Rectal smooth muscle tissue (tissue), 1 donor: ENCODE measurements at regions not wholly inside any gene's neighbourhood (a gene's known extent, or its start where the extent isn't known, plus 50 kb on each side); places are given as distances from the start of the nearest gene placed in this dataset.
"Not testable (repeated sequence)": the region's sequence is repeated elsewhere in the genome, so short reads cannot be mapped to it uniquely, and the experiment has no call there.

Experiments
- H3K27ac ChIP-seq: one replicate; pipeline ENCODE4 v1.7.0; 2013; ENCODE audit warnings: low read depth, low read length, inconsistent platforms
- H3K27me3 ChIP-seq: one replicate; pipeline ENCODE4 v1.7.0; 2013; ENCODE audit warnings: low read length; ENCODE audit not compliant: control insufficient read depth, insufficient read depth
- H3K36me3 ChIP-seq: one replicate; pipeline ENCODE4 v1.7.0; 2013; ENCODE audit warnings: low read length; ENCODE audit not compliant: control insufficient read depth, insufficient read depth
- H3K4me1 ChIP-seq: one replicate; pipeline ENCODE4 v1.7.0; 2013; ENCODE audit warnings: low read length; ENCODE audit not compliant: control insufficient read depth, insufficient read depth
- H3K4me3 ChIP-seq: one replicate; pipeline ENCODE4 v1.7.0; 2013; ENCODE audit warnings: low read length
- H3K9ac ChIP-seq: one replicate; pipeline ENCODE4 v1.7.0; 2013; ENCODE audit warnings: low read length

- Histone ChIP-seq H3K27ac (no peak overlapping the region), H3K36me3 (no peaks in the 10 kb centered on the region), H3K9ac (no peak overlapping the region), H3K4me1 (no peaks in the 10 kb centered on the region), H3K4me3 (no peak overlapping the region), H3K27me3 (no peaks in the 10 kb centered on the region)
Observed at GRCh38 chr10:56181607-56182006, 179.5 kb downstream of the ZWINT start.

DNA sequence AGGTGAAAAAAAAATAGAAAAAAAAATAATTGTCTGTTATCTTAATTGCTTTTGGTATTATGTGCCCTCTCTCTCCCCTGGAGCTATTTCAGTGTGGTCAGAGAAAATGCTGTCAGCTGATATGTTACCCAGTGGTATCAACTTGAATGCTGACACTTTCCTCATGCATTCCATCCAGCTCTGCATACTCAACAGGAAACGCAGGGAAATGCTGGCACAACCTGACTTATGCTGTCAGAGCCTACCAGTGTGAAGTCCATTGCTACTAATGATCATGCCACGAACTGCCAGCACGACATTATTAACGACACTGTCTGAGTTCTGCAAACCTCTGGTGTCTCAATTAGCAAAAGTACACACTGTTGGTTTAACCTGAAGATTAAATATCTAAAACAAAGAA lies 182.8 kb downstream of the ZWINT start:
- Histone ChIP-seq H3K27ac (no peak overlapping the region), H3K9ac (no peak overlapping the region), H3K4me1 (no peaks in the 10 kb centered on the region), H3K36me3 (no peaks in the 10 kb centered on the region), H3K4me3 (no peak overlapping the region), H3K27me3 (no peaks in the 10 kb centered on the region)

- not testable (repeated sequence) for H3K4me1 ChIP-seq, H3K36me3 ChIP-seq, H3K27me3 ChIP-seq, H3K4me3 ChIP-seq, H3K9ac ChIP-seq, H3K27ac ChIP-seq
Observed at GRCh38 chr10:56155091-56155513, 206.0 kb downstream of the ZWINT start.

GRCh38 chr10:56146806-56147205 lies 214.3 kb downstream of the ZWINT start:
- H3K27ac ChIP-seq: no peak overlapping the region
- no peaks in the 10 kb centered on the region for H3K27me3 ChIP-seq
- H3K36me3 ChIP-seq: no peaks in the 10 kb centered on the region
- H3K4me3 ChIP-seq: no peak overlapping the region
- H3K4me1 ChIP-seq: no peaks in the 10 kb centered on the region
- no peak overlapping the region for H3K9ac ChIP-seq

GRCh38 chr10:56142092-56142728 lies 218.8 kb downstream of the ZWINT start:
- Histone ChIP-seq H3K36me3 (no peaks in the 10 kb centered on the region), H3K27me3 (no peaks in the 10 kb centered on the region), H3K4me3 (no peak overlapping the region), H3K4me1 (no peaks in the 10 kb centered on the region), H3K9ac (no peak overlapping the region), H3K27ac (no peak overlapping the region)

DNA sequence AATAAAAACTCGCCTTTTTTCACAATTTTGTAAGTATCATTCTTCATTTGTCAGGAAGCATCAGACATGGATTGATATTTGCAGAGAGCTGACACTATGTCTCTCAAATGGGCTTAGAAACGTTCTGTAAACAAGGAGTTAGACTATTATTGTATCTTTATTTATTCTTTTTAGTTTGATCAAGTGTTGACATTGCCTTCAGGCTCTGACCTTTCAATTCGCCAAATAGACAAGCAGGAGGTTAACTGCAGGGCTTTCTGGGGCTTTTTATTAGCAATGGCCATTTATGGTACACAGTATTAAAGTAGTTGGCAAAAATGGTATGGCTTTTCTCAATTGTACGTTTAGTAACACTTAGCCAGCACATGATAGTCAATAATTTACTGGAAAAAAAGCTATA lies 221.7 kb downstream of the ZWINT start:
- Histone ChIP-seq H3K4me3 (no peak overlapping the region), H3K27ac (no peak overlapping the region), H3K4me1 (no peaks in the 10 kb centered on the region), H3K27me3 (no peaks in the 10 kb centered on the region), H3K9ac (no peak overlapping the region), H3K36me3 (no peaks in the 10 kb centered on the region)

DNA sequence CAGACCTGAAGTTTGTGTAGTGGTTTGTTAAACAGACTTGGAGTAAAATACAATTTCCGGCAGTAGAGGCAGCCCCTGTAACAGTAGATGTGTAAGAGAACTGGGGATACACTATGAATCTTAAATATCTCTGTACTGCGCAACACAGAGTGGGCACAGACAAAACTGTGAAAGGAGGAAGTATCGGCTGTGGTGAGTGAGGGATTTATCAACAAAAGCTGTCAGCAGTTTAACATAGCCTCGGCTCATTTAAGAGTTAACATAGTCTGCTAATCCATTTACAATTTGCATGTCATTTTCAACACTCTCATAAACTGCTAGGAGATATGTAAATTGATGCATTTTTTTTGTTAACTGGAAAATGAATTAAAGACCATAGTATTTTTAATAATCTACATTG lies 225.2 kb downstream of the ZWINT start:
- Histone ChIP-seq H3K4me3 (no peak overlapping the region), H3K9ac (no peak overlapping the region), H3K4me1 (no peaks in the 10 kb centered on the region), H3K36me3 (no peaks in the 10 kb centered on the region), H3K27me3 (no peaks in the 10 kb centered on the region), H3K27ac (no peak overlapping the region)

DNA sequence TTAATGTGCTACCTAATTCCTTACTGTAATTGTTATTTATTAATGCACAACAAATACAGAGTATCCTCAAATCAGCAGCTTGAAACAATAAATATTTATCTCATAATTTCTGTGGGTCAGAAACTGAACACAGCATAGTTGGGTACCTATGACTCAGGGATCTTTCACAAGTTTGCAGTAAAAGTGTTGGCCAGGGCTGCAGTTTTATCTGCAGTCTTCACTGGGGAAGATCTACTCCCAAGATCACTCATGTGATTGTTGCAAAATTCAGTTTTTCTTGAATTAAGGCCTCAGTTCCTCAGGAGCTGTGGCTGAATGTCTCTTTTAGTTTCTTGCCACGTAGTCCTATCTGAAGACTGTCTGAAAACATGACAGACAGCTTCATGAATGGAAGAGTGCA lies 237.8 kb downstream of the ZWINT start:
- Histone ChIP-seq H3K36me3 (no peaks in the 10 kb centered on the region), H3K27ac (no peak overlapping the region), H3K4me3 (no peak overlapping the region), H3K27me3 (no peaks in the 10 kb centered on the region), H3K9ac (no peak overlapping the region), H3K4me1 (no peaks in the 10 kb centered on the region)

- no peaks in the 10 kb centered on the region for H3K27me3 ChIP-seq
- H3K4me1 ChIP-seq: no peaks in the 10 kb centered on the region
- H3K9ac ChIP-seq: no peak overlapping the region
- H3K4me3 ChIP-seq: no peak overlapping the region
- H3K36me3 ChIP-seq: no peaks in the 10 kb centered on the region
- H3K27ac ChIP-seq: no peak overlapping the region
Observed at GRCh38 chr10:56116684-56117083, 244.4 kb downstream of the ZWINT start.

GRCh38 chr10:56109454-56109853 lies 251.6 kb downstream of the ZWINT start:
- no peak overlapping the region for H3K9ac ChIP-seq
- no peaks in the 10 kb centered on the region for H3K4me1 ChIP-seq
- H3K27ac ChIP-seq: no peak overlapping the region
- H3K36me3 ChIP-seq: no peaks in the 10 kb centered on the region
- no peaks in the 10 kb centered on the region for H3K27me3 ChIP-seq
- H3K4me3 ChIP-seq: no peak overlapping the region

DNA sequence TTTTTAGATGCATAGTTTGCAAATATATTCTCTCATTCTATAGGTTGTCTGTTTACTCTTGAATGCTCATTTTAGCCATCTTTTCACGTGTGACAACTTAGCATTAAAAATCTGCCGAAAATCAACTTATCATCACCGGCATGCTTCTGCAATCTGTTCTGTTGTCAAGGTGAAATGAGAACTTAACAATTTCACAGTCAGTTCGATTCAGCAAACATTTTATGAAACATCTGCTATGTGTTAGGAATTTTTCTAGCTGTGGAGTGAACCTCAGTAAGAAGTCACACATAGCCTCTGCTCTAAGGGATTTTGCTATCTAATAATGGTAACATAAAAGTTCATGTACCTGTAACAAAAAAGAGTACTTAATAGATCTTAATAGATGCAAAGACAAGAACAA lies 256.1 kb downstream of the ZWINT start:
- Histone ChIP-seq H3K9ac (no peak overlapping the region), H3K27ac (no peak overlapping the region), H3K36me3 (no peaks in the 10 kb centered on the region), H3K4me3 (no peak overlapping the region), H3K27me3 (no peaks in the 10 kb centered on the region), H3K4me1 (no peaks in the 10 kb centered on the region)

DNA sequence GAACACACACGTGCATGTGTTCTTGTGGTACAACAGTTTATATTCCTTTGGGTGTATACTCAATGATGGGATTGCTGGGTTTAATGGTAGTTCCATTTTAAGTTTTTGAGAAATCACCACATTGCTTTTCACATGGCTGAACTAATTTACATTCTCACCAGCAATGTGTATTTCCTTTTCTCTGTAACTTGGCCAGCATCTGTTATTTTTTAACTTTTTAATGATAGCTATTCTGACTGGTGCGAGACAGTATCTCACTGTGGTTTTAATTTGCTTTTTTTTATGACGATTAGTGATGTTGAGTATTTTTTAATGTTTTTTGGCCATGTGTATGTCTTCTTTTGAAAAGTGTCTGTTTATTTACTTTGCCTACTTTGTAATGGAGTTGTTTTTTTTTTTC lies 256.6 kb downstream of the ZWINT start:
- Histone ChIP-seq H3K36me3 (no peaks in the 10 kb centered on the region), H3K27me3 (no peaks in the 10 kb centered on the region), H3K27ac (no peak overlapping the region), H3K9ac (no peak overlapping the region), H3K4me3 (no peak overlapping the region), H3K4me1 (no peaks in the 10 kb centered on the region)

- Histone ChIP-seq H3K27ac (no peak overlapping the region), H3K4me1 (no peaks in the 10 kb centered on the region), H3K9ac (no peak overlapping the region), H3K27me3 (no peaks in the 10 kb centered on the region), H3K36me3 (no peaks in the 10 kb centered on the region), H3K4me3 (no peak overlapping the region)
Observed at GRCh38 chr10:56096226-56096517, 264.9 kb downstream of the ZWINT start.
